GM12875 (cell line): ENCODE measurements at regions not wholly inside any gene's neighbourhood (a gene's known extent, or its start where the extent isn't known, plus 50 kb on each side); places are given as distances from the start of the nearest gene placed in this dataset.

ENCODE experiments used
- H3K4me3 ChIP-seq: one replicate; pipeline ENCODE4 v1.5.1; 2011; ENCODE audit warnings: low read depth, low read length, control low read depth
- CTCF ChIP-seq: IDR thresholded peaks from 2 replicates; pipeline ENCODE4 v1.5.1; 2011; ENCODE audit warnings: low read depth, mild to moderate bottlenecking, control low read depth, inconsistent platforms, low read length, moderate library complexity, borderline replicate concordance; ENCODE audit not compliant: insufficient read depth

- TF ChIP-seq CTCF, result no peak
- H3K4me3 ChIP-seq, result no peak overlapping the region
Observed at GRCh38 chr6:165060720-165061119, 248.7 kb downstream of the C6orf118 start.

- no peak overlapping the region for H3K4me3 ChIP-seq
- TF ChIP-seq CTCF, result no peak
Observed at GRCh38 chr6:165059032-165059431, 250.4 kb downstream of the C6orf118 start.

GRCh38 chr6:165056292-165056691, 253.1 kb downstream of the C6orf118 start:
- TF ChIP-seq CTCF, result no peak
- H3K4me3 ChIP-seq, result no peak overlapping the region

GRCh38 chr6:165055231-165055630, 254.2 kb downstream of the C6orf118 start:
- H3K4me3 ChIP-seq, result no peak overlapping the region
- no peak for TF ChIP-seq CTCF

- TF ChIP-seq CTCF, result no peak
- no peak overlapping the region for H3K4me3 ChIP-seq
Observed at GRCh38 chr6:165052561-165053480, 256.6 kb downstream of the C6orf118 start.

- peak; percentile 50; the same call in 1 of the 2 replicates for TF ChIP-seq CTCF
- no peak overlapping the region for H3K4me3 ChIP-seq
Observed at GRCh38 chr6:165049362-165049761, 260.0 kb downstream of the C6orf118 start.

- no peak overlapping the region for H3K4me3 ChIP-seq
- TF ChIP-seq CTCF, result no peak
Observed at GRCh38 chr6:165047952-165048351, 261.5 kb downstream of the C6orf118 start.
